B cell (primary cell): ENCODE measurements at regions not wholly inside any gene's neighbourhood (a gene's known extent, or its start where the extent isn't known, plus 50 kb on each side); places are given as distances from the start of the nearest gene placed in this dataset.
"Not testable (repeated sequence)": the region's sequence is repeated elsewhere in the genome, so short reads cannot be mapped to it uniquely, and the experiment has no call there.

Experiments used
- ATAC-seq: fragments of 200-7000 bp; cut with Tn5 transposase; one replicate; pipeline ENCODE4 v1.10.0; 2021; ENCODE audit warnings: low read depth, mild to moderate bottlenecking, moderate number of reproducible peaks, moderate library complexity
- CTCF ChIA-PET: fragments of 350-600 bp; sonication (Branson Sonifier 250); formaldehyde crosslinking; loops from one replicate; lab custom pipeline; 2021; ENCODE audit warnings: antibody characterized with exemption, inconsistent platforms; lab: Charles Lee
- POLR2A ChIA-PET: fragments of 350-600 bp; sonication (Branson Sonifier 250); formaldehyde crosslinking; loops from one replicate; lab custom pipeline; 2021; ENCODE audit warnings: antibody characterized with exemption; lab: Charles Lee
- DNase-seq: peaks from one replicate; pipeline ENCODE4 v3.0.0; 2013
- H2AFZ ChIP-seq: 2 replicates; pipeline ENCODE4 v1.6.1; 2012; ENCODE audit warnings: mild to moderate bottlenecking, low read depth, low read length; ENCODE audit not compliant: insufficient read depth, poor library complexity, severe bottlenecking
- H3K27ac ChIP-seq, 2 donors: 1 replicate in 1 of 2; 2 replicates in 1 of 2; pipeline ENCODE4 v1.5.1; 2012 to 2013; ENCODE audit warnings: low read length in 2 of 2, mild to moderate bottlenecking in 2 of 2, moderate library complexity in 1 of 2
- H3K27me3 ChIP-seq, 4 experiments: fragments of 200-600 bp in 1 of 4; sonication (generic) in 1 of 4; replicated peaks in 1 of 4; 1 replicate in 2 of 4; 2 replicates in 2 of 4; pipeline versions ENCODE4 v1.6.1 to v1.7.0; 2013 to 2016; ENCODE audit warnings: low read length in 3 of 4, mild to moderate bottlenecking in 2 of 4, mixed read lengths in 1 of 4, moderate library complexity in 1 of 4; ENCODE audit not compliant: insufficient read depth in 4 of 4, control insufficient read depth in 3 of 4; ENCODE audit errors: control extremely low read depth in 1 of 4
- H3K36me3 ChIP-seq, 2 experiments: replicated peaks in 1 of 2; 1 replicate in 1 of 2; 2 replicates in 1 of 2; pipeline versions ENCODE4 v1.6.1 to v1.7.1; 2013; ENCODE audit warnings: low read length in 1 of 2; ENCODE audit not compliant: insufficient read depth in 2 of 2, control insufficient read depth in 1 of 2; ENCODE audit errors: control extremely low read depth in 1 of 2, extremely low read depth in 1 of 2
- H3K4me1 ChIP-seq, 2 donors: fragments of 200-600 bp in 1 of 2; sonication (generic) in 1 of 2; 1 replicate in 1 of 2; 2 replicates in 1 of 2; pipeline versions ENCODE4 v1.5.1 to v1.6.1; 2013 to 2017; ENCODE audit warnings: low read length in 2 of 2; ENCODE audit not compliant: control insufficient read depth in 2 of 2, insufficient read depth in 2 of 2
- H3K4me2 ChIP-seq: replicated peaks from 2 replicates; pipeline ENCODE3; 2012; ENCODE audit warnings: mild to moderate bottlenecking, low read depth, low read length; ENCODE audit not compliant: poor library complexity, severe bottlenecking
- H3K4me3 ChIP-seq, 5 experiments: fragments of 200-600 bp in 1 of 5; sonication (generic) in 1 of 5; 1 replicate in 3 of 5; 2 replicates in 2 of 5; pipeline versions ENCODE4 v1.5.1 to v1.7.0; 2011 to 2016; ENCODE audit warnings: low read length in 4 of 5, mild to moderate bottlenecking in 4 of 5, low read depth in 2 of 5, control low read depth in 1 of 5, moderate library complexity in 1 of 5; ENCODE audit not compliant: insufficient read depth in 1 of 5; ENCODE audit errors: control extremely low read depth in 1 of 5, extremely low read depth in 1 of 5
- H3K79me2 ChIP-seq: fragments of 200-600 bp; sonication (generic); one replicate; pipeline ENCODE4 v1.6.0; 2016; ENCODE audit warnings: low read length; ENCODE audit not compliant: control insufficient read depth, insufficient read depth
- H3K9ac ChIP-seq: fragments of 200-600 bp; sonication (generic); 2 replicates; pipeline ENCODE4 v1.6.1; 2017; ENCODE audit warnings: mild to moderate bottlenecking, low read length, moderate library complexity
- H3K9me3 ChIP-seq, 3 donors: one replicate each; pipeline versions ENCODE4 v1.6.1 to v1.7.1; 2013; ENCODE audit warnings: low read length in 2 of 3; ENCODE audit not compliant: control insufficient read depth in 2 of 3, insufficient read depth in 1 of 3; ENCODE audit errors: control extremely low read depth in 1 of 3
- H4K20me1 ChIP-seq: 2 replicates; pipeline ENCODE4 v1.6.0; 2012; ENCODE audit warnings: mild to moderate bottlenecking, low read length; ENCODE audit not compliant: insufficient read depth, control insufficient read depth, poor library complexity, severe bottlenecking
- H3K27ac Mint-ChIP-seq: one replicate; pipeline ENCODE4 v1.8.0; 2021; ENCODE audit warnings: mixed read lengths
- H3K27me3 Mint-ChIP-seq: one replicate; pipeline ENCODE4 v1.8.0; 2021; ENCODE audit warnings: mixed read lengths
- H3K4me1 Mint-ChIP-seq: one replicate; pipeline ENCODE4 v1.8.0; 2021; ENCODE audit warnings: mixed read lengths
- H3K4me3 Mint-ChIP-seq: one replicate; pipeline ENCODE4 v1.8.0; 2021; ENCODE audit warnings: mixed read lengths
- H3K9me3 Mint-ChIP-seq: one replicate; pipeline ENCODE4 v1.8.0; 2022; ENCODE audit warnings: mixed read lengths; ENCODE audit not compliant: insufficient read depth
- CTCF ChIP-seq: fragments of 200-600 bp; IDR thresholded peaks from one replicate; pipeline ENCODE4 v1.8.0; 2022; ENCODE audit warnings: antibody characterized with exemption, mild to moderate bottlenecking
- EZH2 ChIP-seq: IDR thresholded peaks from 2 replicates; pipeline ENCODE4 v1.6.1; 2012; ENCODE audit warnings: borderline replicate concordance, low read depth, mild to moderate bottlenecking, moderate library complexity, low read length; ENCODE audit not compliant: insufficient read depth, poor library complexity, severe bottlenecking
- WGBS: methylation state at CpG from one replicate; pipeline ENCODE4 v1.1.5; 2013; ENCODE audit warnings: missing lambda C conversion rate; ENCODE audit not compliant: insufficient coverage; 5-methylcytosine and 5-hydroxymethylcytosine counted together
- intact Hi-C: fragments of 100-400 bp; cut with micrococcal nuclease; formaldehyde crosslinking; loops from one replicate; pipeline ENCODE4 v1.10.0; 2022

DNA sequence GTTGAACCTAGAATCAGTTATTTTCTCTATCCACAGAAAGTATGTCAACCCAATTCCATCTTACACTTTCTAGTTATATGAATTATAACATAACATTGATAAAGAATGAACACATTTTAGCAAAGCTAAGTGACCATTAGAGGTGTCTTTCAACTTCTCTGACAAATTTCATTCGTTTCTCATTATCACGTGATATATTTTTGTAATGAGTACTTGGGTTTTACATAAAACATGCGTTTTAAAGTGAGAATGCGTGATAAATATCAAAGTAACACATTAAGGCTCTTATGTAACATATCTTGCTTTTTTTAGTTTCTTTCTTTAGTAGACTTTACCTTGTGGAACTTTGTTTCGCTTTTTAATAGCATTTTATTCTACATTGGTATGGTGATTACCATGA, 1715.1 kb upstream of the IGFBP7 start:
- Histone ChIP-seq H3K4me1 (no peaks in the 10 kb centered on the region), H4K20me1 (no peaks in the 10 kb centered on the region), H3K4me3 (no peak overlapping the region), H3K36me3 (no peaks in the 10 kb centered on the region), H3K9me3 (peaks cover 0 to 7% (median 0%) of the 10 kb centered on the region in 3 donors), H3K9ac (no peak overlapping the region), H3K79me2 (no peaks in the 10 kb centered on the region), H2AFZ (no peak overlapping the region), H3K27ac (no peak overlapping the region), H3K27me3 (no peaks in the 10 kb centered on the region), H3K4me2 (no peak overlapping the region)
- H3K9me3 Mint-ChIP-seq = peaks cover 3% of the 10 kb centered on the region
- no peak for ATAC-seq
- TF ChIP-seq CTCF (no peak), EZH2 (no peak)
- H3K27ac Mint-ChIP-seq = no peak overlapping the region
- no peaks in the 10 kb centered on the region for H3K4me1 Mint-ChIP-seq
- DNase-seq = no peak
- POLR2A ChIA-PET = no interaction called here
- no peaks in the 10 kb centered on the region for H3K27me3 Mint-ChIP-seq
- no CpG with 5 or more reads among the region's 5 CpGs for WGBS
- H3K4me3 Mint-ChIP-seq = no peak overlapping the region
- CTCF ChIA-PET = no interaction called here
- intact Hi-C loops = no loop called here

DNA sequence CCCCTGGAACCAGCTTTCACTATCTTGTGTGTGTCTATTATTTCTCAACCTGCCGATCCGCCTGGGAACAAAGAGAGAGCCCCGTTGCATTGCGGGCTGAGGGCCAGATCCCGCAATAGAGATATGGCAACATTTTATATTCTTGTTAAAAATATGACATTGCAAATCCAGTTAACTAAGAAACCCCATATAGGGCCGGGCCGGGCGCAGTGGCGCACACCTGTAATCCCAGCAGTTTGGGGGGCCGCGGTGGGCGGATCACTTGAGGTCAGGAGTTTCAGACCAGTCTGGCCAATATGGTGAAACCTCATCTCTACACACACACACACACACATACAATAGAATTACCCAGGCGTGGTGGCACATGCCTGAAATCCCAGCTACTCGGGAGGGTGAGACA, 1708.4 kb upstream of the IGFBP7 start:
- H3K4me3 ChIP-seq, CTCF ChIA-PET, H3K27me3 Mint-ChIP-seq, H2AFZ ChIP-seq, H3K9ac ChIP-seq, DNase-seq, H3K9me3 Mint-ChIP-seq, H3K27ac Mint-ChIP-seq, H3K4me3 Mint-ChIP-seq, intact Hi-C loops, H3K4me1 Mint-ChIP-seq, H3K27me3 ChIP-seq, H3K4me2 ChIP-seq, H3K9me3 ChIP-seq, H4K20me1 ChIP-seq, H3K36me3 ChIP-seq, POLR2A ChIA-PET, H3K79me2 ChIP-seq, H3K4me1 ChIP-seq, H3K27ac ChIP-seq, ATAC-seq: not testable (repeated sequence)
- WGBS = 94% methylated on average over 6 of the region's 14 CpGs
